Stimulated activated CD4-positive, alpha-beta T cell treated with anti-CD3 and anti-CD28 coated beads, Interleukin-2, amount 100 ng/mL, for 4 hours (primary cell): ENCODE measurements at regions not wholly inside any gene's neighbourhood (a gene's known extent, or its start where the extent isn't known, plus 50 kb on each side); places are given as distances from the start of the nearest gene placed in this dataset.

Experiments used
- DNase-seq: peaks from one replicate; pipeline ENCODE4 v3.0.0-alpha.2; 2020; ENCODE audit warnings: low read depth

DNA sequence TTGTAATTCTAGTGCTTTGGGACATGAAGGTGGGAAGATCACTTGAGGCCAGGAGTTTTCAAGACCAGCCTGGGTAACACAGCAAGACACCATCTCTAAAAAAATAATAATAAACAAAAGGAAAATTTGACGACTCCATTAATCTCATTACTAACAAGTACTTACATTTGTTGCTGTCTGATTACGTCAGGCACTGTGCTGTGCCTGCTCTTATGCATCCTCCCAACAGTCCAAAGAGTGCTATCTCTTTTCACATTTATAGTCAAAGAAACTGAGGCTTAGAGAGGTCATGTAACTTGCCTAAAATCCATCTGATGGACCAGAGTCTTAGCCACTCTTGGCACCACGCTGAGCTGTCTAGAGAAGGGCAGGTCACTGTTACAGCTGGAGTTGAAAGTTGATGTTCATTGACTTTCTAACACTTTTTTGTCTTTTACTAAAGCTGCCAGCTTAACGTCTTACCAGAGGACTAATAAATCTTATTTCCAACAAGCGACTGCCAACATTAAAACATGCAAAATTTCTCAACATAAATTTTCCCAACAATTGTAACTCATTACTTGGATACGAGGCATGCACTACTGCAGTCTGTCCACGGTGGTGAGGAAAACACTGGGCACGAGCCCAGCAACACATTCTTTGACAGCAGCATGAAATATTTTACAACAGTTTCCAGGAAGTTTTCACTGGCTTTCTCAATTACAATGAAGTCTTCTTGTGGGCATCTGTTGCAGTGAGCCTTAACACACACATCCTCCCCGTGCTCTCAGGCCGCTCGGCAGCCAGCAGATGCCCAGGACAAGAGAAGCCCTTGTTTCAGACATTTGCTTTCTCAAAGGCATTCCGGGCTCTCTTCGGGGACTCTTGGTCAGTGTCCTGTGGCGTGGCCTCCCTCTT, 262.9 kb upstream of the PROX1 start:
- no peak for DNase-seq

DNA sequence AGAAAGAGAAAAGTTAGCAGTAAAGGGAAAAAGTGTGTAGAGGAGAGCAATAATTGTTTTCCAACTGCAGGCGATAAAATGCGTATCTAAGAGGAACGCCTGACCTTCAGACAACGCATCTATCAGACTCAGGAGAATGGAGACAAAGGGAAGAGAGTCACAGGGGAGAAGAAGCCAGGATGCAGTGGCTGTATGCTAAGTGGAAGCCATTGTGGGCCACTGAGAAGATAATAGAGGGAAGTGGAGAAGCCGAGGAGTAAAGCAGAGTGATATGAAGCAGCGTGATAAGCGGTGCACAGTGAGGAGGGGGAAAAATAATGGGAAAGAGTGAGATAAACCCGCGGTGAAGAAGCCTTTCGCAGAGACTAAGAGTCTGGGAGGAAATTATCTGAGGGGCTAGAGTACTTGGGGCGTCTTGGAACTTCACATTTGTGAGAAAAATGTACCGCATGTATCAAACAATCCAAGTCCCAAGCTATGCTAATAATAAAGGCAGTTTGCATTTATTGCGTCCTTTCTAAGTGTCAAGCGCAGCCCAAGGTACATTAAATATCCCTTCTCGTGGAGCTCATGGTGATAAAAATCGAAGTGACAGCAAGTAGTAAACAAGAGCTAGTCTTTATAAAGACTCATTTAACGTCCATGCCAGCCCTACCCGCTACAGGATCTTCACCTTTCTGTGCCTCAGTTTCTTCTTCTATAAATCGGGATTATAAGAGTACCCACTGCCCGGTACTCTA, 259.8 kb upstream of the PROX1 start:
- DNase-seq = no peak

- no peak for DNase-seq
Observed at GRCh38 chr1:213728593-213729536, 258.9 kb upstream of the PROX1 start.

DNA sequence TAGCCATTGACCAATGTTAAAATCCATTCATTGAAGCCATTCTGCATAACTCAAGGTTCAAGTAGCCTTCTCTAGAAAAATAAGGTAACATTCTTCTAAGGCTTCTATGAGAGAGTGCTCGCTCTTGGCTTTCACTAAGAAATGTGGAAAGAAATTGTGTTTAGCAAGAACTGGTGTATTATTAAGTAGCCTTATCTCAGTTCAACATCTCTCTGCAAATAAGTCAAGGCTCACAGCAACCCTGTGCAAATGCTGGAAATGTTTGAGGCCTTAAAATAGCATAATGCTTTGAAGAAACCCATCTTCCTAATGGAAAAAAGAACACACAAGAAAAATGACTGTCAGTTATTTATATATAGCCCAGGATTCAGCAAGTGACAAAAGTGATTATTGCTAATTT, 254.1 kb upstream of the PROX1 start:
- DNase-seq = no peak

DNA sequence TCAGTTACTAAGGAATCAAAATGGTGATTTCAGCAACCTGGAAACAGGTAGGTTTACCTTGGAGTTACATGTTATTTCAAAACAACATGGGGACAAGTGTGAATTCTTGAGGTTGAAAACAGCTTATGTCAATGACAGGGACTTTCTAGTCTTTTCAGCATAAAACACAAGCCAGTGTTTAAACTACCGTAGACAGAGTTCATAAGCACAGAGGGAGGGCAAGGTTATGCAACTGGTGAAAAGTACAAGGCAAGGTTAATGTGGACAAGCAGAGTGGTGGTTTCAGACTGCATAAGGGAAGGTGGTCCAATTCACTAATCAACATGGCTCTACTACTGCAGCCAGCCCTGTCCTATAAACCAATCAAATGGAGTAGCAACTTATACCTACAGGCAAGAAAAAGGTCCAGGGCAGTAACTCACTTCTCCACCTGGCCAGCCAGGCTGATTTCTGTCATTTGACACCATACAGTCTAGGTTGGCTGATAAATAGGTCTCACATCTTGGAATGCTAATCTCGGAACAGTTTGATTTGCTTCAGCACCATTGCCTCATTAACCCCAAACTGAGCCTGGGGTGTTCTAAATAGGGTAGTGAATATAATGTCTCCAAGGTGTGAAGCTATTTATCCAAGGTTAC, 250.3 kb upstream of the PROX1 start:
- DNase-seq = no peak

DNA sequence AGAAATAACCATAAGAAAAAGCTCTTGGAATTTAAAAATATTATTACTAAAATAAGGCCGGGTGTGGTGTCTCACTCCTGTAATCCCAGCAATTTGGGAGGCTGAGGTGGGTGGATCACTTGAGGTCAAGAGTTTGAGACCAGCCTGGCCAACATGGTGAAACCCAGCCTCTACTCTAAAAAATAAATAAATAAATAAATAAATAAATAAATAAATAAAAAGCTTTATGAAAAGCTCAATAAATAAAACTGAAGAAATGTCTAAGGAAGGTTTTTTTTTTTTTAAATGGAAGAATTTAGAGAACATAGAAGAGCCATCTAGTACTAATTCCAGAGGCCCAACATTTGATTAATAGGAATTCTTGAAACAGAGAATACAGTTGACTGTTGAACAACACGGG, 249.1 kb upstream of the PROX1 start:
- no peak for DNase-seq

GRCh38 chr1:213742992-213743391, 244.8 kb upstream of the PROX1 start:
- DNase-seq = no peak

DNA sequence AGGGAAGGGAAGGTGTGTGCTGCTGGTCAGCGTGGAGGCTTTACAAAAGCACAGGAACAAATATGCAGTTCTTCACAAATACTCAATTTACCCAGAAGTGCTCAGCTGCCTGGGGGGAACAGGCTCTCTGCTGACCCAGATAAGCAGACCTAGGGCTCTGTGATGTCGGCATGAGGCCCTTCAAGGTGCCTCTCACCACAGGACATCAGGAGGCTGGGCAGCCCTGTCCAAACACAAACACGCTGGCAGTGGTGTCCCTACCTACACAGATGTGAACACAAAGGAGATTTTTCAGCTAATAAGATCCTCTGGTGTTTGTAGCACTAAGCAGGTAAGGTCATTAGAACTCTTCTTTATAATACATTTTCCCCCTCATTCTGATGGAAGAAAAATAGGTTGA, 243.0 kb upstream of the PROX1 start:
- DNase-seq = no peak

GRCh38 chr1:213745451-213745850, 242.3 kb upstream of the PROX1 start:
- DNase-seq = no peak

DNA sequence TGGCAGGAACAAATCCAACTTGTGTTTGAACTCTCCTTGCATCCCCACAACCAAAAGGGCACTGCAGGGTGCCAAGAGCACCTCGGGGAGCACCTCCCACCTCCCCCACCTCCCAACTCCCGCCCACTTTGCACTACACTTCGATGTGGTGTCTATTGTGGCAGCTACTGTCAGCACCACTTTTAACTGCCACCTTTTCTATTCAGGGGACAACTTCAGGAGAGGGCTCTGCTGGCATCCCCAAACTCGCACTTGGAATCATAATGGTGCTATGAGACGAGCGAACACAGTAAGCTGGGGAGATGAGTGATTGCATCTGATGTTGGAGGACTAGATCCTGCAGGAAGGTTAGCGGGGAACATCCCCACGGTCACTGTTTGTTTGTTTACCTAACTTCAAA, 238.2 kb upstream of the PROX1 start:
- DNase-seq = no peak

- no peak for DNase-seq
Observed at GRCh38 chr1:213750231-213751063, 237.3 kb upstream of the PROX1 start.

DNA sequence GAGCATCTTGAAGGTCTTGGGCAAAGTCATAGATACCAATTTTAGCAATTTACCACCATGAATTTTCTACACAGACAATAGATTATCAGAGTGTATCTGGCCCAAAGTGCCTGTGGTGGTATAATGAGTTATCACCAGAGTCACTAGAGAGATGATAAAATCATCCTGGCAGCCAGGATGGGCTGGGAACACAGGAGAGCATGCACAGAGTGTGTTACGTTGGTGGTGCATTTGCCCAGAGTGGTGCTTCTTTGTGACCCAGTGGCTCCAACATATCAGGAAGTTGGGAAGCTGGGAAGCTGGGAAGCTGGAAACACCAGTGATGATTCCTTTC, 236.7 kb upstream of the PROX1 start:
- no peak for DNase-seq

DNA sequence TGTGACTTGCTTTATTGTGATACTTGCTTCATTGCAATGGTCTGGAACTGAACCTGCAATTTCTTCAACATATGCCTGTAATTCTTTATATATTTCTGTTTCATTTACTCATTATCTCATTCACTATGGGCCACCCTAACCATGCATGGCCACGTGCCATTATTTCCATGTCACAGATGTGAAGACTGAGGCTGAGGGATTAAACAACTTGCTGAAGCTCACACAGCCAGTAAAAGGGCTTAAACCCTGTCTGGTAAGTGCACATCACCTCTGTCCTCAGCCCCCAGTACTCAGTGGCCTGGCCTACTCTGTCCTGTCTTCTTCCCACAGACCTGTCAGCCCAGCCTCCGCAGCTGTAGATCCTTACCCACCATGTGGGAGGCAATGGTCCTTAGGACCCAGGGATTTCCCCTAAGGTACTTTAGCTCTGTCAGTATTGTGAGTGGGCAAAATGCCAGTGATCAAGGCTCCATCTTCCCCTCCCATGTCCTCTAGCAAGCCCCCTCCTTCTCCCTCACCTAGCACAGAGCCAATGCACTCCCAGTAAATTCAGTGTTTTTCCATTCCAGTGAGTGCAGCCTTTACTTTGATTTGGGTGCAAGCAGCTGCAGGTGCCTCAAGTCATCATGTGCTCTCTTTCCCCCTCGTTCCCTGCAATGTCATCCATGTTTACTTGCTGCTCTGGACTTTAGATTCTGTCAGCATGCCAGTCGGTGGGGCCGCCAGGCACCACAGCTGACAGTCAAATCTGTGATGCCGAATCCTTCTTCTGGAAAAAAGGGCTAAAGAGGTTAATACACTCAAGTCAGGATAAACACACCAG, 228.2 kb upstream of the PROX1 start:
- DNase-seq = no peak

DNA sequence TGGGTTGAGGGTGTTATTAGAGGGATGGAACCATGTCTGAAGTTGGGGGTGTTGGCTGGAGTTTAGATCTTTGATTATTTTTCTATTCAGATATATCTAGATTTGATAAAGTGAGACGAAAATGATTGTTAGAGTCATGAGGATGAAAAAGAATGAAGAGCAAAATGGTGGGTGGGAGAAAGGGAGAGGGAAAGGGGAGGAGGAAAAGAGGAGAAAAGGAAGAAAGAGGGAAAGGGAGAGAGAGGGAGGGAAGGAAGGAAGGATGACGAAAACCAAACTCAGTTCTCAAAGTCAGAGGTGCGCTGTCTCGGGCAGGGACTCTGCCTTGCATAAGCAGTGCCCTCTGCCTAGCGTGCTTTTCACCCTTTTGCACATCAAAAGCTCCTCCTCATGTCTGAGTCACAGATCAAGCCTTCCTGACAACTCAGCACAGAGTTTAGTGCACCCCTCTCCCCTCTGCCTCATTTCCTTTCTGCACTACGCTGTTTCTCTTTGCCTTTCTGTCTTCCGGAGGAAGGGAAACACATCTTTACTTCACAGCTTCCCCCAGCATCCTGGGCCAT, 225.8 kb upstream of the PROX1 start:
- peak; percentile 49 for DNase-seq

DNA sequence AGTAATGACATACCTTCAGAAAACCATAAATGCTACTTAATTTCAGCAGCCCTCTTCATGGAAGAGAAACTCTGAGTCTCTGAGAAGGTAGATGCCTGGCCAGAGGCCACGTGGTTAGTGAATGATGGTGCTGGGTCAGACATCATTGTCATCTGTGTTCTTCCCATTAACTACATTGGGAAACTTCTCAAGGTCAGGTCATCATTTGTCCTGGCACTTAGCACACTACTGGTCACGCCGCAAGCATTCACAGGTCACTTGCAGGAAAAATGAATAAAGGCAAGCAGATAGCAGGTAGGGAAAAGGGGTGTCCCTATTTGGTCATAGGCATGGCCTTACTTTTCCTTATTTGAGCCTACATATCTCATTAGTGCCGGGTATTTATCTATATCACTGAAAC, 220.1 kb upstream of the PROX1 start:
- DNase-seq = no peak

DNA sequence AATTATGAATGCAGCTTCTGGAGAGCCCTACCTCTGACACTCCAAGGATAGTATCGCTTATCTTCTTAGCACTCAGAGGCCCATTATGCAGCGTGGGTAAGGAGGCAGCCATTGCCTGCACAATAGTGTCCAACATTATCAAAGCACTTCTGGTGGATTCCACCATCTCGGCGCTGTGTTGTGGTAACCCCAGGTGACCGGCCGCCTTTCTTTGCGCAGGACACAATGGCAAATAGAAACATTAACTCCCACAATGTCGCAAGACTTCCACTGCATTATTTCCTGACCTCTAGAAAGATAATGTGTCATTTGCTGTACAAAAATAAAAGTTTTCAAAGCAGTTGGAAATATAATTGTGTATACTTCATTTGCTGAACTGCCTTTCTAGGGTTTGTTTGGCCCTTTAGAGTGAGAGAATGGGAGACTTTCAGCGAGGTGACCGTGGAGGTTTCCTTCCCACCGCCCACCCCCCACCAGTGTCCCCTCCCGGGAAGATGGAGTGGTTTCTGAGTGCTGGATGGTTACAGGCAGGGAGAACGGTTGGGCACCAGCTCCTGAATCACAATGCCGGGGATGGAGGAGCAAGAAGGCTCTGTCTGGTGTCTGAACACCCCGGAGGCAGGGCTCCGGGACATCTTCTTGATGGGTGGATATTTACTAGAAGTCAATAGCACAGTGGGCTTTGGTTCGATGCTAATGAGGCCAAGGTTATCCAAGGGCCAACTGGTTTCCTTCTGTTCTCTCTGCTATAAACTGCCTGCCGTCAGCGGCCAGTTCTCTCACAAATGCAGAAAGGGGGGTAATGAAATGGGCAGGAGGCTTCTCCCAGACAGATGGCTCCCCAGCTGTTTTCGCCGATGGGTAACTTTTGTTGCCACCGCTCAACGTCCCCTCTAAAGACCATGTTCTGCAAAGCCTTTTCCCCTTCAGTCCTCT, 215.4 kb upstream of the PROX1 start:
- DNase-seq = no peak

- no peak for DNase-seq
Observed at GRCh38 chr1:213773975-213774374, 213.8 kb upstream of the PROX1 start.

- DNase-seq = no peak
Observed at GRCh38 chr1:213776969-213777368, 210.8 kb upstream of the PROX1 start.

- no peak for DNase-seq
Observed at GRCh38 chr1:213779228-213779627, 208.5 kb upstream of the PROX1 start.
